Spleen (tissue), 11 donors: ENCODE measurements at regions not wholly inside any gene's neighbourhood (a gene's known extent, or its start where the extent isn't known, plus 50 kb on each side); places are given as distances from the start of the nearest gene placed in this dataset.

Experiments used
- DNase-seq: peaks from one replicate; pipeline ENCODE4 v3.0.0-alpha.2; 2020
- H3K27ac ChIP-seq, 8 donors: fragments of 200-600 bp; sonication (generic) in 7 of 8; 1 replicate in 4 of 8; 2 replicates in 4 of 8; pipeline versions ENCODE4 v1.5.0 to v1.8.0; 2016 to 2021; ENCODE audit warnings: inconsistent platforms in 4 of 8, mild to moderate bottlenecking in 4 of 8, moderate library complexity in 1 of 8
- H3K27me3 ChIP-seq, 7 donors: fragments of 200-600 bp; sonication (generic) in 6 of 7; replicated peaks in 1 of 7; 1 replicate in 4 of 7; 2 replicates in 3 of 7; pipeline versions ENCODE4 v1.5.0 to v1.8.0; 2016 to 2021; ENCODE audit warnings: inconsistent platforms in 3 of 7, mild to moderate bottlenecking in 1 of 7
- H3K36me3 ChIP-seq, 6 donors: fragments of 200-600 bp; sonication (generic) in 5 of 6; 1 replicate in 4 of 6; 2 replicates in 2 of 6; pipeline versions ENCODE4 v1.5.0 to v1.8.0; 2016 to 2021; ENCODE audit warnings: inconsistent platforms in 2 of 6
- H3K4me1 ChIP-seq, 6 donors: fragments of 200-600 bp; sonication (generic) in 5 of 6; 1 replicate in 3 of 6; 2 replicates in 3 of 6; pipeline versions ENCODE4 v1.5.0 to v1.8.0; 2016 to 2021; ENCODE audit warnings: inconsistent platforms in 3 of 6
- H3K4me3 ChIP-seq, 8 donors: fragments of 200-600 bp; sonication (generic) in 7 of 8; 1 replicate in 4 of 8; 2 replicates in 4 of 8; pipeline versions ENCODE4 v1.5.0 to v1.8.0; 2016 to 2021; ENCODE audit warnings: inconsistent platforms in 4 of 8, mild to moderate bottlenecking in 4 of 8, moderate library complexity in 2 of 8
- H3K9me3 ChIP-seq, 8 donors: fragments of 200-600 bp; sonication (generic) in 7 of 8; 1 replicate in 4 of 8; 2 replicates in 4 of 8; pipeline versions ENCODE4 v1.5.0 to v1.8.0; 2016 to 2021; ENCODE audit warnings: inconsistent platforms in 4 of 8
- CTCF ChIP-seq, 11 experiments: fragments of 200-600 bp in 7 of 11; fragments of 450-650 bp in 4 of 11; sonication (generic) in 4 of 11; IDR thresholded peaks in 8 of 11; conservative IDR thresholded peaks in 3 of 11; 1 replicate in 7 of 11; 2 replicates in 4 of 11; pipeline versions ENCODE4 v1.4.0 to v1.8.0; 2016 to 2021; ENCODE audit warnings: antibody characterized with exemption in 11 of 11, inconsistent platforms in 4 of 11, mild to moderate bottlenecking in 1 of 11
- POLR2A ChIP-seq, 3 donors: fragments of 450-650 bp; IDR thresholded peaks; one replicate each; pipeline ENCODE4 v1.5.1; 2017; ENCODE audit warnings: antibody characterized with exemption in 3 of 3, mild to moderate bottlenecking in 1 of 3
- POLR2AphosphoS5 ChIP-seq, 3 donors: sonication (generic); formaldehyde crosslinking; IDR thresholded peaks; one replicate each; pipeline ENCODE4 v1.5.1; 2017; ENCODE audit warnings: antibody characterized with exemption in 3 of 3
- WGBS, 5 donors: extraction: QIAGEN DNeasy Blood & Tissue Kit in 3 of 5; methylation state at CpG; one replicate each; pipeline versions ENCODE4 v1.1.5 to v1.1.7; 2013 to 2018; 5-methylcytosine and 5-hydroxymethylcytosine counted together
- intact Hi-C: fragments of 100-400 bp; cut with DNase I; formaldehyde crosslinking; loops from one replicate; pipeline ENCODE4 v1.15.0; 2023; ENCODE audit warnings: low total_unique reads
- donor health status: healthy with polysubstance abuse.
- donor health status: DM: no; HTN: no; CAD: no; lungs with moderate emphysema.
- donor health status: DM: no; HTN: no; CAD: no.
- donor health status: Bipolar disorder and iron deficiency.
- donor health status: healthy.
- donor health status: DM: no; HTN: no; CAD: no.
- donor health status: DM: yes; HTN: yes; CAD: no.

GRCh38 chr2:145721681-145722080 lies 1201.8 kb upstream of the ZEB2 start:
- H3K4me3 ChIP-seq = no peak overlapping the region
- no peak for DNase-seq
- 85 to 96% (median 93%) methylated on average over 1 of the region's 1 CpG for WGBS, 5 donors
- no peak overlapping the region for H3K27ac ChIP-seq
- intact Hi-C loops = no loop called here
- no peaks in the 10 kb centered on the region for H3K36me3 ChIP-seq
- TF ChIP-seq POLR2AphosphoS5 (IDR thresholded peaks at IDR 0.05) = no peak
- no peak for TF ChIP-seq CTCF (IDR thresholded peaks at IDR 0.05 in 8 of 11, conservative IDR thresholded peaks at IDR 0.05 in 3 of 11)
- H3K4me1 ChIP-seq = peaks cover 0 to 9% (median 3%) of the 10 kb centered on the region in 6 donors
- H3K27me3 ChIP-seq = no peaks in the 10 kb centered on the region
- no peaks in the 10 kb centered on the region for H3K9me3 ChIP-seq

GRCh38 chr2:145715601-145716000 lies 1195.7 kb upstream of the ZEB2 start:
- TF ChIP-seq CTCF (IDR thresholded peaks at IDR 0.05 in 8 of 11, conservative IDR thresholded peaks at IDR 0.05 in 3 of 11) (no peak), POLR2AphosphoS5 (IDR thresholded peaks at IDR 0.05) (no peak), POLR2A (IDR thresholded peaks at IDR 0.05) (no peak)
- no peaks in the 10 kb centered on the region for H3K27me3 ChIP-seq
- intact Hi-C loops = no loop called here
- H3K4me3 ChIP-seq = no peak overlapping the region
- 83 to 97% (median 86%) methylated on average over 2 of the region's 2 CpGs for WGBS, 5 donors
- H3K27ac ChIP-seq = no peak overlapping the region
- H3K4me1 ChIP-seq = no peaks in the 10 kb centered on the region
- H3K36me3 ChIP-seq = no peaks in the 10 kb centered on the region
- H3K9me3 ChIP-seq = peaks cover 0 to 13% (median 5%) of the 10 kb centered on the region in 8 donors
- no peak for DNase-seq

GRCh38 chr2:145710303-145710702 lies 1190.4 kb upstream of the ZEB2 start:
- no peak for TF ChIP-seq CTCF (IDR thresholded peaks at IDR 0.05 in 8 of 11, conservative IDR thresholded peaks at IDR 0.05 in 3 of 11)
- TF ChIP-seq POLR2AphosphoS5 (IDR thresholded peaks at IDR 0.05) = no peak
- no peak for TF ChIP-seq POLR2A (IDR thresholded peaks at IDR 0.05)
- Histone ChIP-seq H3K27ac (no peak overlapping the region), H3K9me3 (peaks cover 0 to 40% (median 21%) of the 10 kb centered on the region in 8 donors), H3K4me3 (no peak overlapping the region), H3K27me3 (no peaks in the 10 kb centered on the region), H3K36me3 (no peaks in the 10 kb centered on the region), H3K4me1 (no peaks in the 10 kb centered on the region)
- intact Hi-C loops = no loop called here
- DNase-seq = no peak
- WGBS, 5 donors = 89 to 93% (median 93%) methylated on average over 2 of the region's 2 CpGs

GRCh38 chr2:145702305-145702704 lies 1182.4 kb upstream of the ZEB2 start:
- Histone ChIP-seq H3K4me1 (no peaks in the 10 kb centered on the region), H3K36me3 (no peaks in the 10 kb centered on the region), H3K27me3 (no peaks in the 10 kb centered on the region), H3K27ac (no peak overlapping the region), H3K9me3 (peaks cover 0 to 26% (median 16%) of the 10 kb centered on the region in 8 donors), H3K4me3 (no peak overlapping the region)
- 79 to 93% (median 87%) methylated on average over 1 of the region's 1 CpG for WGBS, 5 donors
- DNase-seq = no peak
- intact Hi-C loops = no loop called here
- TF ChIP-seq CTCF (IDR thresholded peaks at IDR 0.05 in 8 of 11, conservative IDR thresholded peaks at IDR 0.05 in 3 of 11) (no peak), POLR2A (IDR thresholded peaks at IDR 0.05) (no peak), POLR2AphosphoS5 (IDR thresholded peaks at IDR 0.05) (no peak)
